GM21515 (cell line): ENCODE measurements at regions not wholly inside any gene's neighbourhood (a gene's known extent, or its start where the extent isn't known, plus 50 kb on each side); places are given as distances from the start of the nearest gene placed in this dataset.

ENCODE experiments used
- ATAC-seq: cut with Tn5 transposase; IDR thresholded peaks from one replicate; pipeline ENCODE4 v1.9.1; 2021; ENCODE audit not compliant: unreplicated experiment

- no peak for ATAC-seq
Observed at GRCh38 chr15:47179988-47180387, 537.3 kb upstream of the SEMA6D start.

GRCh38 chr15:47182818-47183217 lies 534.5 kb upstream of the SEMA6D start:
- ATAC-seq, result no peak

DNA sequence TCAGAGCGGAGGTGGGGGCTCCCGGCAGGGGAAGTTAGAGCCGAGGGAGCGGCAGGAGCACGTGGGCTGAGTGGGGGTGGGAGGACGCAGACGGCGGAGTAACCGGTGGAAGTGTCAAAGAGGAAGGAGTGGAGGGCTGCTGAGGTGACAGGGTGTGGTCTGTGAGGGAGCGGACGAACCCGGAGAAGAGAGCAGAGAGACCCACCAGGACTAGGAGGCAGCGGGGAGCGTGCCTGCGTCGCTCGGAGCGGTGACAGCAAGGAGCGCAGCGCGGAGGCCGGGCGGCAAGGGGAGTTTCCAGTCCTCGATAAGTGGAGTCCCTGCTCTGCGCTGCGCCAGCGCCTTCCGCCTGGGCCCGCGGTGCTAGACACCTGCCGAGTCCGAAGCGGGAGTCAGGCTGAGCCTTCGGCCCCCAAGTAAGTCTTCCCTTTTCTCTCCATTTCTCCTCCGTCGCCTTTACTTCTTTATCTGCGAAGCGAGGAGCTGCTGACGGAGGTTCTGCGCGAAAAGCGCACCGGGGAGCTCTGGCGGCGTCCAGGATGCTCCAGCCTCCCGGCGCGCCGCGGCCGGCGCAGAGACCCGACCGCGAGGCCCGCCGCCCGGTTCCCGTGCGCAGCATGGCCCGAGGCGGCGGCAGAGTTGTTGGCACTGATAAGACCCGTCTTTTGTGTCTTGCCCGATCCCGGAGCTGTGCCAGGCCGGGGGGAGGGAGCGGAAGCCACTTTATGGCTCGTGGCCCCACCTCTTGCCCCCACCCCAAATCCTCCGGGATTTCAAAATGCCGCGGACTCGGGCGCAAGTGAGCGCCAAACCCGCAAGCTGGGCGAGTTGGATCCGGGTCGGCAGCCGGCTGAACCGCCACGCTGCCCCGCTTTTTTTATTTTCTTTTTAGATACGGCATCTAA lies 533.0 kb upstream of the SEMA6D start:
- no peak for ATAC-seq

DNA sequence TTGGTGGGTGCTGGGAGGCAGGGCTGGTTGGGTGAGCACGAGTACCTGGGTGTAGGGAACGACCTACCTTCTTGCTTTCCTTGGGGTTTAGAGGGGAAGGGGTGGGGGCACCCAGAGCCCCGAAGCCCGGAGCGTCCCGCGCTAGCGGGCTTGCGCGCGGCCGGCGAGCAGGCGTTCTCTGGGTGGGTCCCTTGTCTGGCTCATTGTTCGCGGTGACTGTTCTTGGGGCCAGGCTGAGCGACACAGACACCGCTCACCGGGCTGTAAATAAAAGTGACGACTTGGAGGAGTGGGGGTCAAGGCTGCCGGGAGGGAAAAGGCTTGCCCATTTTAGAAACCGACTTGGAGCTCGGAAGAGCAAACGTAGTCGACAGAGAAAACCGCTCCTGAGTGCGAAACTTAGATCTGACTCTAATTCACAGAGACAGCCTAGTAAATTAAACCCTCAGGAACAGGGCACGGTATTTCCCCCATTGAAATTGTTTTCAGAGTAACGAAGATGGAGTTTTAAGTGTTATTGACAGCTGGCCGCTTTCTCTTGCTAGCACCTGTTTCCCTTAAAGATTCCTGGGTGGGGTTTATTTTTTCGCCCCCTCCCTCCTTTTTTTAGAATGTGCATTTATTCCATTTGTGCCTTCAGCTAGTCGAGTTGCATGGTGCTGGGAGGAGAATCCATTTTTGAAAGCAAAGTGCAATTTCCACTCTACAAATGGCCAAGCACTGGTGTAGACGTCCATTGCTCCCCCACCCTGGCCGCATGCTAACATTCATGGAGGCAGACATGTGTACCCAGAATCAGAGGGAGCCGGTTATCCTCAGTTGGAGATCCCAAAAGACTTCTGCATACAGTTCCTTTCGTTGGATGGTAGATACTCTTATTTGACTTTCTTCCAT lies 532.1 kb upstream of the SEMA6D start:
- no peak for ATAC-seq

DNA sequence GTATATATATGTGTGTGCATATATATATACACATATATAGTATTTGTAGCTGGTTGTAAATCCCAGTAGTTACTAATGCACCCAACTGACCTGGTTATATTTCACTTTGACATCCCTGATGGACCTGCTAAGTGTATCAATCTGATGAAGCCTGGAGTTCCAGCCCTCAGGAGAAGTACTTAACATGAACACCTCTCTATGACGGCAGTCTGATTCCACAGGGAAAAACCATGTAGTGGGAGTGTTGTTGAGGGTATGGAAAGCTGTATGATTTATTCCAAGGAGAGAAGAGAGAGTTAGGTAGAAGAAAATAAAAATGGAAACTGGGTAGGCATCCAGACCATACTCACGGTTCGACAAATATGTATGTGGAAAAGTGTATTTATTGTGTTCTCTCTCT lies 531.2 kb upstream of the SEMA6D start:
- ATAC-seq, result no peak

GRCh38 chr15:47188758-47189507 lies 528.4 kb upstream of the SEMA6D start:
- ATAC-seq, result no peak

DNA sequence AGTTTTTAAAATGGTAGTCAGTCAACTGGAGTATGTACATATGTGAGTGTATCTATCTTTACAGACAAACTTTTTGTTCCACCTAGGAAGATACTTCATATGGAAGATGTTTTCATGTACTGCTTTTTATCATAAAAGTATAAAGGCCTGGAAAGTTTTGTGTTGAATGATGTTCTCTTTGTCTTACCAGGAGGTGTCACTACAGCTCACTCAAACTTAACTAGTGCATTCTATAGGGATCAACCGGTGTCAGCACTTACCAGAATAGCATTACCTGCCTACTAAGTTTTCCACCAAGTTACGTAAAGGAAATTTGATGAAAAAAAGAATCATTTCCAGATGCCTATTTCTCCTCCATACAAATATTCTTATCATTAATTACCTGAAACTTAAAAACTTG lies 522.6 kb upstream of the SEMA6D start:
- ATAC-seq, result no peak

- ATAC-seq, result no peak
Observed at GRCh38 chr15:47196048-47196447, 521.3 kb upstream of the SEMA6D start.

- ATAC-seq, result no peak
Observed at GRCh38 chr15:47203993-47204392, 513.3 kb upstream of the SEMA6D start.

GRCh38 chr15:47206358-47206978 lies 510.8 kb upstream of the SEMA6D start:
- no peak for ATAC-seq

DNA sequence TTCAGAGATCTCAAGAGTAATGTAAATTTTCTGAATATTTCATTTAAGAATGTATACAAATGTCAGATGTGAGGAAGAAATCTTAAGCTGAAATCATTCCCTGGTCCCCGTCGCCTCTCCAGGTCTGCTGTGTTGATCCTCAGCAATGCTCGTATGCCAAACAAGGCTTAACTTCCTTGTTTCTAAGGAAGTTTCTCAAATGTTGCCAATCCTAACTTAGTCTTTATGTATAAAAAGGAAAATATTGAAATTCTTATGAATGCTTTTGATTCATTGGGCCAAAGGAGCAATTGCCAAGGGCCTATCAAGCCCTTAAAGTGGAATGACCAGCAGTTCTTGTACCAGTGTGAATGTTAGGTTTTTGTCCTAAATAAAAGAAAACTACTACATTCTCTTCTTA lies 507.7 kb upstream of the SEMA6D start:
- no peak for ATAC-seq

- no peak for ATAC-seq
Observed at GRCh38 chr15:47212222-47213010, 504.9 kb upstream of the SEMA6D start.

GRCh38 chr15:47213883-47214282 lies 503.4 kb upstream of the SEMA6D start:
- no peak for ATAC-seq

DNA sequence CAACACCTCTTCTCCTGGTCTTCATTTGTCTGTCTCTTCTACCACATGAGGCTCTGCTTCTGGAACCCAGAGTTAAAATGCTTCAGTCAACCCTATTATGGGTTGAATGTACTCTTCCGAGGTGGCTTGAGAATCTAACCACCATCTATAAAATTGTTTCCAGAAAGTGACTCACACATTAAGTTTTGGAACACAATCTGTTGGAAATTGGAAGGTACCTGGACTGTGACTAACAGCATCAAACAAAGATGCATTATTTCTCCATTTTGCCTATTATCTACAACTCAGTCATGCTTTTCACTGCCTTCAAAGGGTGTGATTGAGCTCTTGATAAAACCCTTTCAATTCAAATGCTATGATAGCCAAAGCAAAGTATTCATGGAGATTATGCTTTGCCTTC lies 499.0 kb upstream of the SEMA6D start:
- ATAC-seq, result no peak

GRCh38 chr15:47244361-47244760 lies 472.9 kb upstream of the SEMA6D start:
- ATAC-seq, result no peak

- no peak for ATAC-seq
Observed at GRCh38 chr15:47246317-47246716, 471.0 kb upstream of the SEMA6D start.

DNA sequence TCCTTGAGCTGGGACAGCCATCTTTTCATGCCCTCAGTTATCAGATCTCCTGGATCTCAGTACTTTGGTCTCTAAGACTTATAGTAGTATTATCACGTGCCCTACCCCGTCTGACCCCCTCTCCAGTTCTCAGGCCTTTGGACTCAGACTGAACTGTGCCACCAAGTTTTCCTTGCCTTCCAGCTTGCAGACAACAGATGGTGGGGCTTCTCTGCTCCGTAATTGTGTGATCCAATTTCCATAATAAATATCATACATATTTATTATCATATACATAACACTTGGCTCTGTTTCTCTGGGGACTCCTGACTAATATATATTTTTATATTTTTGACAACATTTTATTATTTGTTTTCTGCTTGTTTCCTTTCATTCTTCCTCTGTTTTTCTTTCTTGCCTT lies 458.8 kb upstream of the SEMA6D start:
- no peak for ATAC-seq

DNA sequence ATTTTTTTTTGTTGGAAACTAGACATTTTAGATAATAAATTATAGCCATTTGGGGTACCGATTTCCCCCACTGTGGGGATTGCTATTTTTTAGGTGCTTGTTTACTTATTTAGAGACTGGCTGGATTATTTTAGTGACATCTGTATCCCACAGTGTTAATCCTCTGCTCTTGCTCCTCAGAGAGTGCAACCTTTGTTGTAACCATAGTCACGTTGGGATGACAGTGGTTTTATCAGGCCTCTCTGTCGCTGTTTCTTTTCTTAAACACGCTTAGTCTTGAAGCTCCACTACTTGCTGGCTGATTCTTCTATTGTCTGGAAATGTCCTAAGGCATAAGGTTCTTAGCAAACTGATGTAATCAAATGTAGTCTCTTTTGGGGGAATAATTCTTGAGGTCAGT lies 451.6 kb upstream of the SEMA6D start:
- ATAC-seq, result no peak

GRCh38 chr15:47266566-47266965 lies 450.7 kb upstream of the SEMA6D start:
- ATAC-seq, result no peak

DNA sequence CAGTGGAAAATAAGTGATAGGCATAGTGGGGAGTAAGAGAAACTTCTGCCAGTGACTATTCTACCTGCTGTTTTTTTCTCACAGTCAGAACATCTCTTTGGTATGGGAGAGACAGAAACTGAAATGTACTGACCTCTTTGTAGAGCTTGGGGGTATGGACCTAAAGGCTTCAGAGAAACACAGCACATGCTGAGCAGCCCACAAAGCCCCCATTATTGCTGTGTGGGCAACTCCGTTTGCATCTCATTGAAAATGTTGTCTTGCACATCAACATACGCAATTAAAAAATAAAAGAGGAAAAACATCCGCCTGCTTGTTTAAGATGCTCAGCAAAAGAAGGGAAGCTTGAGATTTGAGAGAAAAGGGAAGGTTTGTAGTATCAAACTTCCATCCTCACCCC lies 443.4 kb upstream of the SEMA6D start:
- no peak for ATAC-seq
